ENCODE measurements at regions not wholly inside any gene's neighbourhood (a gene's known extent, or its start where the extent isn't known, plus 50 kb on each side); places are given as distances from the start of the nearest gene placed in this dataset.

DNA sequence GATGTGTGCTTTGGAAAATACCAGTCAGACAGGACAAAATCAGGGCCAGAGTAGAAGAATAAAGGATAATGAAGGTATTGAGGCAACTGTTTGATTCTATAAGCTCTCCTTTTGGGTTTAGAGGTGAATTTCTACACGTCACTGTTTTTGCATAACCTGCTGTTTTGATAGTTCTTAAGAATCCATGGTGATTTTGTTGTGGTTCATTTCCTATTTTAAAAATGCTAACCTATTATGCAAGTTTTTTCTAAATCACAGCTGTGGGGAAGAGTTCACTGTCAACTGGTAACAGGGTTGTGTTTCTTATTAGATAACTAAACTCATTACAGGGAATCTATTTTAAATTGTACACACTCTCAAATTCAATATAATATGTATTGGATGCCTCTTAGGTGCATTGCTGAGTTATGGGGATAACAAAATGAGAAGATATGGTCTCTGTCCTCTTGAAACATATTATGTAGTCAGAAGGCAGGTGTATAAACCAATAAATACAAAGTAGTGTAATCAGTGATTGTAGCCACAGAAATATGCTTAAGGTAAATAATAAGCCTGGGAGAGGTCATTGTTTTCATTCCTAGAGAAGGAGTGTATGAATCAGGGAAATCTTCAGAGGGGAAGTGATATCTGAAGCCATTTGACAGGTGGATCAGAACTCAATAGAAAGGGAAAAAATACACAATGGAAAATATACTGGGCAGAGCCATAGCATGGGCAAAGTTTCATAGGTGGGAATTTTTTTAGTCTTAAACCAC is 192.5 kb downstream of the FAT3 start:
- no peak overlapping the region for H3K4me3 ChIP-seq (ENCODE audit: low read depth, low read length)
- no peaks in the 10 kb centered on the region for H3K4me1 ChIP-seq (ENCODE audit: control insufficient read depth, insufficient read depth, low read length, unreplicated experiment)
- no peaks in the 10 kb centered on the region for H3K36me3 ChIP-seq (ENCODE audit: insufficient read depth, low read length)
- H3K79me2 ChIP-seq (ENCODE audit: control insufficient read depth, insufficient read depth, low read length, unreplicated experiment) = no peaks in the 10 kb centered on the region
- no peak overlapping the region for H2AFZ ChIP-seq (ENCODE audit: low read length, unreplicated experiment)
- peaks cover 7% of the 10 kb centered on the region; the same call in 1 of the 2 replicates for H3K27me3 ChIP-seq (ENCODE audit: insufficient read depth, low read length)
- no peak overlapping the region for H3K27ac ChIP-seq (ENCODE audit: low read depth, low read length)

DNA sequence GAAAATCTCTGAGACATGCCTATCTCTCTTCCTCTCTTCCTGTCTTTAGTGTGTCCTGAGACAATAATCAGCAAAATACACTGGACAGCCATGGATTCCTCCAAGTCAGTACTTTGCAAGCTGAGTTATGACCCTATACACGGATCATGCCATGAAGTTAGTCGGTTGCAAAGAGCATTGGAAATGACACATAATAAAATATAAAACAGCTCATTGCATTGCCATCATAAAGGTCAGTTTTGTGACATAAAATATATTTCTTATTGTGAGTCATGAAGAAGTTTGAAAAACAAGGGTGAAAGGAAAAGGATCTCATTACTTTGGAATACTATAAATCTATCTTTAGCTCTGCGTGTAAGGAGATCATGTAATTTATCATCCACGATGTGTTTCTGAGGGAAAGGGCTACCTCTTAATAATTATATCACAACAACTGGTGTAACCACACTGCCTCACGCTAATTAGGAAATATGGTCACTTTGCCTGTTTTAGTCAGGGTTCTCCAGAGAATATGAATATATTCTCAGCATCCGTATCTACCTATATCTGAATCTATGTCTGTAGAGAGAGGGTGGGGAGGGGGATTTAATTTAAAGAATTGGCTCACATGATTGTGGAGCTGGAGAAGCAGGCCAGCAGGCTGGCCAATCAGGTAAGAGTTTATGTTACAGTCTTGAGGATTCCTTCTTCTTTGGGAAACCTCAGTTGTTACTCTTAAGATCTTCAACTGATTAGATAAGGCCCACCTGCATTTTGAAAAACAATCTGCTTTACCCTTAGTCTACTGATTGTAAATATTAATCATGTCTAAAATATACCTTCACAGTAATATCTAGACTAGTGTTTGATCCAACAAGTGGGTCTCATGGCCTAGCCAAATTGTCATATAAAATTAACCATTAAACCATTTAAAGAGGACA is 198.8 kb downstream of the FAT3 start:
- Histone ChIP-seq H3K27ac (ENCODE audit: low read depth, low read length) (no peak overlapping the region), H3K4me1 (ENCODE audit: control insufficient read depth, insufficient read depth, low read length, unreplicated experiment) (no peaks in the 10 kb centered on the region), H2AFZ (ENCODE audit: low read length, unreplicated experiment) (no peak overlapping the region), H3K27me3 (ENCODE audit: insufficient read depth, low read length) (peaks cover 7% of the 10 kb centered on the region; the same call in 1 of the 2 replicates), H3K36me3 (ENCODE audit: insufficient read depth, low read length) (no peaks in the 10 kb centered on the region), H3K79me2 (ENCODE audit: control insufficient read depth, insufficient read depth, low read length, unreplicated experiment) (no peaks in the 10 kb centered on the region), H3K4me3 (ENCODE audit: low read depth, low read length) (no peak overlapping the region)

DNA sequence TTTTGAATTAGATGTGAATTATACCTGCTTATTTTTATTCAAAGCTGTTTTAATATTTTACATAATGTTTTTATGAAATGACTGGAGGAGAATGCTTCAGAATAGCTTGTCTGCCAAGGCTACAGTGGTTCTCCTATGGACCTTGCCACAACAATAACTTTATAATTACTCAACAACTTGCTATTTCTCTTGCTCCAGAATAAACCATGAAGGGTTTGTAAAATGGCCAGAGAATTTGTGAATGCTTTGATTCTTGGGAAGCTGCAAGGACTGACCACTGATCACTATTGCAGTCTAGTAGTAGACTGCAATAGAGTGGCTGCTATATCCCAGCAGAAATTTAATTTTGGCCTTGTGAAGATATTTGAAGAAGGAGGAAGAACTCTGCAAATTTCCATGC is 199.7 kb downstream of the FAT3 start:
- Histone ChIP-seq H3K27me3 (ENCODE audit: insufficient read depth, low read length) (peaks cover 4% of the 10 kb centered on the region; the same call in 1 of the 2 replicates), H3K4me3 (ENCODE audit: low read depth, low read length) (no peak overlapping the region), H3K79me2 (ENCODE audit: control insufficient read depth, insufficient read depth, low read length, unreplicated experiment) (no peaks in the 10 kb centered on the region), H2AFZ (ENCODE audit: low read length, unreplicated experiment) (no peak overlapping the region), H3K36me3 (ENCODE audit: insufficient read depth, low read length) (no peaks in the 10 kb centered on the region), H3K27ac (ENCODE audit: low read depth, low read length) (no peak overlapping the region), H3K4me1 (ENCODE audit: control insufficient read depth, insufficient read depth, low read length, unreplicated experiment) (no peaks in the 10 kb centered on the region)

DNA sequence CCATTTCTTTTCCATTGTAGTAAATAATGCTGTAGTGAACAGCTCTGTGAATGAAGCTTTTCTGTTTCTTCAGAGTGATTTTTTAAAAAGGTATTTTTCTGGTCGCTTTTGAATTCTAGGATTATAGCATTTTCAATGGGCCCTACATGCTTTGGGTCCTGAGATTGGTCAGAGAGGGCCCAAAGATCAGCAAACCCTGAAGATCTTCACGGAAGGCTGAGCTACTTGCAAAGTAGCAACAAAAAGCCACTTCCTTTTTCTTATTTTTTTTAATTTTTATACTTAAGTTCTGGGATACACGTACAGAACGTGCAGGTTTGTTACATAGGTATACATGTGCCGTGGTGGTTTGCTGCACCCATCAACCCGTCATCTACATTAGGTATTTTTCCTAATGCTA is 200.5 kb downstream of the FAT3 start:
- Histone ChIP-seq H3K36me3 (ENCODE audit: insufficient read depth, low read length) (no peaks in the 10 kb centered on the region), H3K4me3 (ENCODE audit: low read depth, low read length) (no peak overlapping the region), H3K4me1 (ENCODE audit: control insufficient read depth, insufficient read depth, low read length, unreplicated experiment) (no peaks in the 10 kb centered on the region), H3K79me2 (ENCODE audit: control insufficient read depth, insufficient read depth, low read length, unreplicated experiment) (no peaks in the 10 kb centered on the region), H3K27ac (ENCODE audit: low read depth, low read length) (no peak overlapping the region), H2AFZ (ENCODE audit: low read length, unreplicated experiment) (no peak overlapping the region), H3K27me3 (ENCODE audit: insufficient read depth, low read length) (no peaks in the 10 kb centered on the region)

DNA sequence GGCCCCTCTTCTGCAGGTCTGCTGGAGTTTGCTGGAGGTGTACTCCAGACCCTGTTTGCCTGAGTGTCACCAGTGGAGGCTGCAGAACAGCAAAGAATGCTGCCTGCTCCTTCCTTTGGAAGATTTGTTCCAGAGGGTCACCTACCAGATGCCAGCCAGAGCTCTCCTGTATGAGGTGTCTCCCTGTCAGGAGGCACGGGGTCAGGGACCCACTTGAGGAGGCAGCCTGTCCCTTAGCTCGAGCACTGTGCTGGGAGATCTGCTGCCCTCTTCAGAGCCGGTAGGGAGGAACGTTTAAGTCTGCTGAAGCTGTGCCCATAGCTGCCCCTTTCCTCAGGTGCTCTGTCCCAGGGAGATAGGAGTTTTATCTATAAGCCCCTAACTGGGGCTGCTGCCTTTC is 207.9 kb downstream of the FAT3 start:
- no peaks in the 10 kb centered on the region for H3K79me2 ChIP-seq (ENCODE audit: control insufficient read depth, insufficient read depth, low read length, unreplicated experiment)
- no peaks in the 10 kb centered on the region for H3K36me3 ChIP-seq (ENCODE audit: insufficient read depth, low read length)
- H3K27ac ChIP-seq (ENCODE audit: low read depth, low read length) = no peak overlapping the region
- no peaks in the 10 kb centered on the region for H3K4me1 ChIP-seq (ENCODE audit: control insufficient read depth, insufficient read depth, low read length, unreplicated experiment)
- no peak overlapping the region for H2AFZ ChIP-seq (ENCODE audit: low read length, unreplicated experiment)
- no peak overlapping the region for H3K4me3 ChIP-seq (ENCODE audit: low read depth, low read length)
- no peaks in the 10 kb centered on the region for H3K27me3 ChIP-seq (ENCODE audit: insufficient read depth, low read length)

DNA sequence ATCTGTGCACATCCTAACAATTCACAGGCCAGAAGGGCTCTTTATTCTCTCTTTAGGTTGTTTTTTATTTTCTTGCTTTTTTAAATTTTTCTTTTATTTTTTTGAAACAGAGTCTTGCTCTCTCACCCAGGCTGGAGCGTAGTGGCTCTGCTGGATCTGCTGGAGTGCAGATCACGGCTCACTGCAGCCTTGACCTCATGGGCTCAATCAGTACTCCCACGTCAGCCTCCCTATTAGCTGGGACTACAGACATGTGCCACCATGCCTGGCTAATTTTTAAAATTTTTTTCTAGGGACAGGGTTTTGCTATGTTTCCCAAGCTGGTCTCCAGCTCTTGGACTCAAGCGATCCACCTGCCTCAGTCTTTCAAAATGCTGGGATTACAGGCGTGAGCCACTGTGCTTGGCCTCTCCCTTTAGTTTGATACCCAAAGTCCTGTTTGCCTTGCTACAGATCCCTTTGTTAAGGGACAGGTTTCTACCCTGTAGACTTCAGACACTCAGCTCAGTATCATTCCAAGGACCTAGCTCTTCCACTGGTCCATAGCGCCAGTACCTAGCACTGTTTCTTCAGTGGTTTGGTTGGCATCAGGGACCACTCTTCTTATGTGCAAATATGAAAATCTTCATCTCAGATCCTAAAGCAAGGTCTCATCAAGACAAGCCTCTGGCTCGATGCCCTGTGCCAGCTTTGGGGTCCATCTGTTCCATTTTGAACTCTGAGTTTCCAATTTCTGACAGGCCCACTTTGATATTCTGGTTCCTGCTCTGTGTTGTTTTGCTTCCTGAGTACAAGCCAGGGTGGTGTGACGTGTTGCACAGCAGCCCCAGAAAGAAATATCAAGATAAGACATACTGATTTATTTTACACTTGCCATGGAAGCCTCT is 211.7 kb downstream of the FAT3 start:
- Histone ChIP-seq H3K79me2 (ENCODE audit: control insufficient read depth, insufficient read depth, low read length, unreplicated experiment) (no peaks in the 10 kb centered on the region), H3K4me1 (ENCODE audit: control insufficient read depth, insufficient read depth, low read length, unreplicated experiment) (no peaks in the 10 kb centered on the region), H3K27ac (ENCODE audit: low read depth, low read length) (no peak overlapping the region), H3K27me3 (ENCODE audit: insufficient read depth, low read length) (no peaks in the 10 kb centered on the region), H2AFZ (ENCODE audit: low read length, unreplicated experiment) (no peak overlapping the region), H3K4me3 (ENCODE audit: low read depth, low read length) (no peak overlapping the region), H3K36me3 (ENCODE audit: insufficient read depth, low read length) (no peaks in the 10 kb centered on the region)

DNA sequence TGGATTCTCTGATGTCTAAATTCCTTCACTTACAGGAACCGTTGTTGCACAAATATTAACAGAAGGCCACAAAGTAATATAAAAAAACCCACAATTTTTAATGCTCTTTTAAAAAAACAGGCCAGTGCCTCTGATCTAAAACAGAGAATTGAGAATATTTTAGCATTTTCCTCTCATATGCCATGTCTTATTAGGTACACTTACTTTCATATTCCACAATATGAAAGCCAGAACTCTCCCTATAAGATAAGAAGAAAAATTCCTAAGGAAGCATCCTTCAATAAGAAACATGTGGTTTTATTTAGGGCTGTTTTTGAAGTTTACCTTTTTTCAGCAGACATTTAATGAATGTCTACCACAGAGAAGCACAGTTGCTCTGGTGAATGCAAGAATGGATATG is 214.5 kb downstream of the FAT3 start:
- H3K4me3 ChIP-seq (ENCODE audit: low read depth, low read length) = no peak overlapping the region
- no peak overlapping the region for H3K27ac ChIP-seq (ENCODE audit: low read depth, low read length)
- no peak overlapping the region for H2AFZ ChIP-seq (ENCODE audit: low read length, unreplicated experiment)
- H3K79me2 ChIP-seq (ENCODE audit: control insufficient read depth, insufficient read depth, low read length, unreplicated experiment) = no peaks in the 10 kb centered on the region
- no peaks in the 10 kb centered on the region for H3K4me1 ChIP-seq (ENCODE audit: control insufficient read depth, insufficient read depth, low read length, unreplicated experiment)
- H3K36me3 ChIP-seq (ENCODE audit: insufficient read depth, low read length) = no peaks in the 10 kb centered on the region
- H3K27me3 ChIP-seq (ENCODE audit: insufficient read depth, low read length) = no peaks in the 10 kb centered on the region

DNA sequence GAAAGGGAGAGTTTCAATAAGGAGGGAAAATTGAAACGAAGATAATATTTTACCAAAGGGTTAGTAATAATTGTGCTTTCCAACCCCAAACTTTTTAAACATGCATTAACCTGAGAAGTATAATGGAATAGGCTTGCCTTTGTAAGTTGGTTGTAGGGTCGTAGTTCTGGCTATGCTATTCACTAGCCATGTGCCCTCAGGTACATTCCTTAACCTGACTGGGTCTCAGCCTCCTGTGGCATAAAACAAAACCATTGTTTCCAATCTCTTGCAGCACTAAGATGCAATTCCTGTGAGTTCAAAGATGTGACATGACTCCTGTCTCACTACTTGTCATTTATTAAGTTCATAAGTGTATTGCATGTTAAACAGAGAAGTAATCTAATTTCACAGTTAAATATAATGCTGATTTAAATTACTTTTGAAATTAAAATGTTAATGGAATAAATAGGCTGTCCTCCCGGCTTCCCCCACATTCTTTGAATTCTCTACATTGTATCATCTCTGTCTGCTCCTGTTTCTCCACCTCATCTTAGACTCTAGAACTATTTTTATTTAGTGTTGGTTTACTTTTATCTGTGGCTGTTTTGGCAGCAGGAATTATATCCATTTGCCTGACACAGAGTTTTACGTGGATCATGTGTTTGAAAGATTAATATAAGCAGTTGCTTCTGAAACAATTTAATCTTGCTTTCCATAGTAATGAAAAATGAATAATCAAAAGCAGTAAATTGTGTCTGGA is 216.3 kb downstream of the FAT3 start:
- H2AFZ ChIP-seq (ENCODE audit: low read length, unreplicated experiment) = no peak overlapping the region
- no peaks in the 10 kb centered on the region for H3K36me3 ChIP-seq (ENCODE audit: insufficient read depth, low read length)
- H3K4me3 ChIP-seq (ENCODE audit: low read depth, low read length) = no peak overlapping the region
- no peak overlapping the region for H3K27ac ChIP-seq (ENCODE audit: low read depth, low read length)
- no peaks in the 10 kb centered on the region for H3K79me2 ChIP-seq (ENCODE audit: control insufficient read depth, insufficient read depth, low read length, unreplicated experiment)
- no peaks in the 10 kb centered on the region for H3K4me1 ChIP-seq (ENCODE audit: control insufficient read depth, insufficient read depth, low read length, unreplicated experiment)
- H3K27me3 ChIP-seq (ENCODE audit: insufficient read depth, low read length) = no peaks in the 10 kb centered on the region

DNA sequence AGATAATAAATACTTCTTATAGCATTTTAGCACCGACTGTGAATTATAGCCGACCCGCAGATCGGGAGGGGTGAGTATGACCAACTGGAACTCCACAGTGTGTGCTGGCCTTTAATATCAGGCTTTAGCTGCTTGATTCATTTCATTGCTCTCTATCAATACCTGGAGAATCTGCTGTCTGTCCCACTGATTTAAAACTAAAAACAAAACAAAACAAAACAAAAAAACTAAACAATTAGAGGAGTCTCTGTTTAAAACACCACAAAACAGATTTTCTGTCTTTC is 216.8 kb downstream of the FAT3 start:
- Histone ChIP-seq H3K36me3 (ENCODE audit: insufficient read depth, low read length) (no peaks in the 10 kb centered on the region), H3K4me3 (ENCODE audit: low read depth, low read length) (no peak overlapping the region), H2AFZ (ENCODE audit: low read length, unreplicated experiment) (no peak overlapping the region), H3K4me1 (ENCODE audit: control insufficient read depth, insufficient read depth, low read length, unreplicated experiment) (no peaks in the 10 kb centered on the region), H3K27me3 (ENCODE audit: insufficient read depth, low read length) (no peaks in the 10 kb centered on the region), H3K79me2 (ENCODE audit: control insufficient read depth, insufficient read depth, low read length, unreplicated experiment) (no peaks in the 10 kb centered on the region), H3K27ac (ENCODE audit: low read depth, low read length) (no peak overlapping the region)

DNA sequence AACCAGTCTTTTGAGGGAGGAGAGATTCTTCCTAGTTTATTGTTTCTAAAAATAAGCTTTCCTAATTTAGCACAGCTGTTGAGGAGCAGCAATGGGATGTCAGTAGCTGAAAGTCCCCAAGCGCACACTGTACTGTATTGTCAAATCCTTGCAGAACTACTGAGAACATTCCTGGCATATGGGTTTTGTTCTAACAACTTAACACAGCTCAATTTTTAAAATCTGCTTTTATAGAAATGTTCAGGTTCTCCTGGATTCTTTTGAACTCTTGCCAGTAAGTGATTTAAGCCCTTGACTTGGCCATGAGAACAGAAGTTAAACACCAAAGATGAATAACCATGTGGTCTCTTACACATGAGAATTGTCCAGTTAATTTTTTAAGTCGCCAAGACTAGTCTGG is 218.6 kb downstream of the FAT3 start:
- no peaks in the 10 kb centered on the region for H3K27me3 ChIP-seq (ENCODE audit: insufficient read depth, low read length)
- H3K27ac ChIP-seq (ENCODE audit: low read depth, low read length) = no peak overlapping the region
- no peaks in the 10 kb centered on the region for H3K36me3 ChIP-seq (ENCODE audit: insufficient read depth, low read length)
- no peaks in the 10 kb centered on the region for H3K4me1 ChIP-seq (ENCODE audit: control insufficient read depth, insufficient read depth, low read length, unreplicated experiment)
- H3K79me2 ChIP-seq (ENCODE audit: control insufficient read depth, insufficient read depth, low read length, unreplicated experiment) = no peaks in the 10 kb centered on the region
- no peak overlapping the region for H3K4me3 ChIP-seq (ENCODE audit: low read depth, low read length)
- no peak overlapping the region for H2AFZ ChIP-seq (ENCODE audit: low read length, unreplicated experiment)

Measured in ACC112 (cell line).